ENCODE measurements at regions not wholly inside any gene's neighbourhood (a gene's known extent, or its start where the extent isn't known, plus 50 kb on each side); places are given as distances from the start of the nearest gene placed in this dataset.
"Not testable (repeated sequence)": the region's sequence is repeated elsewhere in the genome, so short reads cannot be mapped to it uniquely, and the experiment has no call there.

DNA sequence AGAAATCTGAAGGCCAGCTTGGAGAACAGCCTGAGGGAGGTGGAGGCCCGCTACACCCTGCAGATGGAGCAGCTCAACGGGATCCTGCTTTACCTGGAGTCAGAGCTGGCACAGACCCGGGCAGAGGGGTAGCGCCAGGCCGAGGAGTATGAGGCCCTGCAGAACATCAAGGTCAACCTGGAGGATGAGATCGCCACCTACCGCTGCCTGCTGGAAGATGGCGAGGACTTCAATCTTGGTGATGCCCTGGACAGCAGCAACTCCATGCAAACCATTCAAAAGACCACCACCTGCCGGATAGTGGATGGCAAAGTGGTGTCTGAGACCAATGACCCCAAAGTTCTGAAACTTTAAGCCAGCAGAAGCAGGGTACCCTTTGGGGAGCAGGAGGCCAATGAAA is 318.4 kb downstream of the ZFHX3 start:
- not testable (repeated sequence) for H3K9ac ChIP-seq (ENCODE audit: low read length); H3K27me3 ChIP-seq (ENCODE audit: insufficient read depth, low read depth, low read length); H3K9me2 ChIP-seq (ENCODE audit: insufficient read depth, low read length); H2AFZ ChIP-seq (ENCODE audit: low read depth, low read length); H3F3A ChIP-seq (ENCODE audit: insufficient read depth, low read length, poor library complexity, severe bottlenecking); H4K20me1 ChIP-seq (ENCODE audit: insufficient read depth); H3K9me3 ChIP-seq (ENCODE audit: low read length); H3K36me3 ChIP-seq (ENCODE audit: insufficient read depth, low read length); H3K4me2 ChIP-seq (ENCODE audit: low read length); H3K4me3 ChIP-seq (ENCODE audit: low read length); H3K27ac ChIP-seq (ENCODE audit: low read length)
- H3K79me2 ChIP-seq (replicated peaks; ENCODE audit: insufficient read depth, low read length) = peaks cover 11% of the 10 kb centered on the region

DNA sequence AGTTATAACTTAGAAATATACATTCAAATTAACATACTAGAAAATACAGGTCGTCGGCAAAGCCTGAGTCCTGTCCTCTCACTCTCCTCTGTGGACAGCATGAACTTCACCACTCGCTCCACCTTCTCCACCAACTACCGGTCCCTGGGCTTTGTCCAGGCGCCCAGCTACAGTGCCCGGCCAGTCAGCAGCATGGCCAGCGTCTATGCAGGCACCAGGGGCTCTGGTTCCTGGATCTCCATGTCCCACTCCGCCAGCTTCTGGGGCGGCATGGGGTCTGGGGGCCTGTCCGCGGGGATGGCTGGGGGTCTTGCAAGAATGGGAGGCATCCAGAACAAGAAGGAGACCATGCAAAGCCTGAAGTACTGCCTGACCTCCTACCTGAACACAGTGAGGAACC is 319.4 kb downstream of the ZFHX3 start:
- Histone ChIP-seq H3K9ac (ENCODE audit: low read length) (no peak overlapping the region), H3K36me3 (ENCODE audit: insufficient read depth, low read length) (no peaks in the 10 kb centered on the region), H3K4me3 (ENCODE audit: low read length) (no peak overlapping the region), H3K9me2 (ENCODE audit: insufficient read depth, low read length) (no peaks in the 10 kb centered on the region), H3K27ac (ENCODE audit: low read length) (no peak overlapping the region), H4K20me1 (ENCODE audit: insufficient read depth) (no peaks in the 10 kb centered on the region), H3K79me2 (replicated peaks; ENCODE audit: insufficient read depth, low read length) (peaks cover 11% of the 10 kb centered on the region), H3K9me3 (ENCODE audit: low read length) (no peaks in the 10 kb centered on the region), H3K27me3 (ENCODE audit: insufficient read depth, low read depth, low read length) (no peaks in the 10 kb centered on the region), H2AFZ (ENCODE audit: low read depth, low read length) (no peak overlapping the region), H3K4me2 (ENCODE audit: low read length) (no peak overlapping the region), H3F3A (ENCODE audit: insufficient read depth, low read length, poor library complexity, severe bottlenecking) (peaks cover 8% of the 10 kb centered on the region)
- no peak for TF ChIP-seq SMC3 (conservative IDR thresholded peaks at IDR 0.05; ENCODE audit: poor library complexity)

- Histone ChIP-seq H3K9ac (ENCODE audit: low read length) (no peak overlapping the region), H4K20me1 (ENCODE audit: insufficient read depth) (no peaks in the 10 kb centered on the region), H2AFZ (ENCODE audit: low read depth, low read length) (no peak overlapping the region), H3K27ac (ENCODE audit: low read length) (no peak overlapping the region), H3K27me3 (ENCODE audit: insufficient read depth, low read depth, low read length) (no peaks in the 10 kb centered on the region), H3K9me3 (ENCODE audit: low read length) (no peaks in the 10 kb centered on the region), H3K4me3 (ENCODE audit: low read length) (no peak overlapping the region), H3F3A (ENCODE audit: insufficient read depth, low read length, poor library complexity, severe bottlenecking) (peaks cover 15% of the 10 kb centered on the region), H3K9me2 (ENCODE audit: insufficient read depth, low read length) (no peaks in the 10 kb centered on the region), H3K36me3 (ENCODE audit: insufficient read depth, low read length) (no peaks in the 10 kb centered on the region), H3K79me2 (replicated peaks; ENCODE audit: insufficient read depth, low read length) (peaks cover 11% of the 10 kb centered on the region), H3K4me2 (ENCODE audit: low read length) (no peak overlapping the region)
- no peak for TF ChIP-seq SMC3 (conservative IDR thresholded peaks at IDR 0.05; ENCODE audit: poor library complexity)
Measured at GRCh38 chr16:72727565-72727964, 320.4 kb downstream of the ZFHX3 start.

DNA sequence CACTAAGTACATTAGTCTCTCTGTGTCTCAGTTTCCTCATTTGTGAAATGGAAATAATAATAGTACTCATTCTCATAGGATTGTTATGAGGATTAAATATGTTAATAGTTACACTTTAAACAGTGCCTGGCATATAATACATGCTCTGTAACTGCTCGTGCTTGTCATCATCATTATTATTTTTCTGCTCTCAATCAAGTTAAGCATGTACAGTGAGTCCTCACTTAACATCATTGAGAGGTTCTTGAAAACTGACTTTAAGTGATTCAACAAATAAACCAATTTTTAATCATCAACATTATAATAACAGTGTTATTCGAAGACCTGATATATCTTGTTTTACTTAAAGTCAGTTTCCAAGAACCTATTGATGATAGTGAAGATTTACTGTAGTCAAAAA is 322.3 kb downstream of the ZFHX3 start:
- no peaks in the 10 kb centered on the region for H3K9me3 ChIP-seq (ENCODE audit: low read length)
- H3K9ac ChIP-seq (ENCODE audit: low read length) = no peak overlapping the region
- H3K27ac ChIP-seq (ENCODE audit: low read length) = peak overlapping the region; percentile 85
- no peak overlapping the region for H2AFZ ChIP-seq (ENCODE audit: low read depth, low read length)
- H3K4me3 ChIP-seq (ENCODE audit: low read length) = no peak overlapping the region
- no peaks in the 10 kb centered on the region for H3K36me3 ChIP-seq (ENCODE audit: insufficient read depth, low read length)
- H3F3A ChIP-seq (ENCODE audit: insufficient read depth, low read length, poor library complexity, severe bottlenecking) = peaks cover 16% of the 10 kb centered on the region
- peaks cover 11% of the 10 kb centered on the region for H3K79me2 ChIP-seq (replicated peaks; ENCODE audit: insufficient read depth, low read length)
- no peaks in the 10 kb centered on the region for H3K27me3 ChIP-seq (ENCODE audit: insufficient read depth, low read depth, low read length)
- no peaks in the 10 kb centered on the region for H4K20me1 ChIP-seq (ENCODE audit: insufficient read depth)
- H3K4me2 ChIP-seq (ENCODE audit: low read length) = no peak overlapping the region
- H3K9me2 ChIP-seq (ENCODE audit: insufficient read depth, low read length) = no peaks in the 10 kb centered on the region
- TF ChIP-seq, protein P1, sequence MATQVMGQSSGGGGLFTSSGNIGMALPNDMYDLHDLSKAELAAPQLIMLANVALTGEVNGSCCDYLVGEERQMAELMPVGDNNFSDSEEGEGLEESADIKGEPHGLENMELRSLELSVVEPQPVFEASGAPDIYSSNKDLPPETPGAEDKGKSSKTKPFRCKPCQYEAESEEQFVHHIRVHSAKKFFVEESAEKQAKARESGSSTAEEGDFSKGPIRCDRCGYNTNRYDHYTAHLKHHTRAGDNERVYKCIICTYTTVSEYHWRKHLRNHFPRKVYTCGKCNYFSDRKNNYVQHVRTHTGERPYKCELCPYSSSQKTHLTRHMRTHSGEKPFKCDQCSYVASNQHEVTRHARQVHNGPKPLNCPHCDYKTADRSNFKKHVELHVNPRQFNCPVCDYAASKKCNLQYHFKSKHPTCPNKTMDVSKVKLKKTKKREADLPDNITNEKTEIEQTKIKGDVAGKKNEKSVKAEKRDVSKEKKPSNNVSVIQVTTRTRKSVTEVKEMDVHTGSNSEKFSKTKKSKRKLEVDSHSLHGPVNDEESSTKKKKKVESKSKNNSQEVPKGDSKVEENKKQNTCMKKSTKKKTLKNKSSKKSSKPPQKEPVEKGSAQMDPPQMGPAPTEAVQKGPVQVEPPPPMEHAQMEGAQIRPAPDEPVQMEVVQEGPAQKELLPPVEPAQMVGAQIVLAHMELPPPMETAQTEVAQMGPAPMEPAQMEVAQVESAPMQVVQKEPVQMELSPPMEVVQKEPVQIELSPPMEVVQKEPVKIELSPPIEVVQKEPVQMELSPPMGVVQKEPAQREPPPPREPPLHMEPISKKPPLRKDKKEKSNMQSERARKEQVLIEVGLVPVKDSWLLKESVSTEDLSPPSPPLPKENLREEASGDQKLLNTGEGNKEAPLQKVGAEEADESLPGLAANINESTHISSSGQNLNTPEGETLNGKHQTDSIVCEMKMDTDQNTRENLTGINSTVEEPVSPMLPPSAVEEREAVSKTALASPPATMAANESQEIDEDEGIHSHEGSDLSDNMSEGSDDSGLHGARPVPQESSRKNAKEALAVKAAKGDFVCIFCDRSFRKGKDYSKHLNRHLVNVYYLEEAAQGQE (IDR thresholded peaks at IDR 0.05; ENCODE audit: borderline replicate concordance) = no peak
- no peak for TF ChIP-seq MXI1 (conservative IDR thresholded peaks at IDR 0.05; ENCODE audit: poor library complexity, severe bottlenecking)
- TF ChIP-seq, protein P2, sequence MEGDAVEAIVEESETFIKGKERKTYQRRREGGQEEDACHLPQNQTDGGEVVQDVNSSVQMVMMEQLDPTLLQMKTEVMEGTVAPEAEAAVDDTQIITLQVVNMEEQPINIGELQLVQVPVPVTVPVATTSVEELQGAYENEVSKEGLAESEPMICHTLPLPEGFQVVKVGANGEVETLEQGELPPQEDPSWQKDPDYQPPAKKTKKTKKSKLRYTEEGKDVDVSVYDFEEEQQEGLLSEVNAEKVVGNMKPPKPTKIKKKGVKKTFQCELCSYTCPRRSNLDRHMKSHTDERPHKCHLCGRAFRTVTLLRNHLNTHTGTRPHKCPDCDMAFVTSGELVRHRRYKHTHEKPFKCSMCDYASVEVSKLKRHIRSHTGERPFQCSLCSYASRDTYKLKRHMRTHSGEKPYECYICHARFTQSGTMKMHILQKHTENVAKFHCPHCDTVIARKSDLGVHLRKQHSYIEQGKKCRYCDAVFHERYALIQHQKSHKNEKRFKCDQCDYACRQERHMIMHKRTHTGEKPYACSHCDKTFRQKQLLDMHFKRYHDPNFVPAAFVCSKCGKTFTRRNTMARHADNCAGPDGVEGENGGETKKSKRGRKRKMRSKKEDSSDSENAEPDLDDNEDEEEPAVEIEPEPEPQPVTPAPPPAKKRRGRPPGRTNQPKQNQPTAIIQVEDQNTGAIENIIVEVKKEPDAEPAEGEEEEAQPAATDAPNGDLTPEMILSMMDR (IDR thresholded peaks at IDR 0.05; ENCODE audit: poor library complexity, severe bottlenecking) = no peak
- TF ChIP-seq TAF1 (IDR thresholded peaks at IDR 0.05; ENCODE audit: low read depth) = no peak
- no peak for TF ChIP-seq EZH2 (IDR thresholded peaks at IDR 0.05; ENCODE audit: borderline replicate concordance, insufficient read depth, low read length, poor library complexity, severe bottlenecking)
- no peak for TF ChIP-seq SMC3 (conservative IDR thresholded peaks at IDR 0.05; ENCODE audit: poor library complexity)
- TF ChIP-seq POLR2AphosphoS5 (IDR thresholded peaks at IDR 0.05) = no peak
- TF ChIP-seq RAD21 (conservative IDR thresholded peaks at IDR 0.05) = no peak
- TF ChIP-seq EP300 (conservative IDR thresholded peaks at IDR 0.05; ENCODE audit: poor library complexity, severe bottlenecking) = no peak
